HG02885 (cell line): ENCODE measurements at regions not wholly inside any gene's neighbourhood (a gene's known extent, or its start where the extent isn't known, plus 50 kb on each side); places are given as distances from the start of the nearest gene placed in this dataset.
"Not testable (repeated sequence)": the region's sequence is repeated elsewhere in the genome, so short reads cannot be mapped to it uniquely, and the experiment has no call there.

Source experiments
- ATAC-seq: cut with Tn5 transposase; IDR thresholded peaks from one replicate; pipeline ENCODE4 v1.9.1; 2021; ENCODE audit warnings: mild to moderate bottlenecking; ENCODE audit not compliant: unreplicated experiment, poor library complexity

- ATAC-seq = no peak
These were observed 51.2 kb upstream of the RDX start for GRCh38 chr11:110347660-110348059.

GRCh38 chr11:110349138-110349996 lies 53.0 kb upstream of the RDX start:
- peak; percentile 88 for ATAC-seq

DNA sequence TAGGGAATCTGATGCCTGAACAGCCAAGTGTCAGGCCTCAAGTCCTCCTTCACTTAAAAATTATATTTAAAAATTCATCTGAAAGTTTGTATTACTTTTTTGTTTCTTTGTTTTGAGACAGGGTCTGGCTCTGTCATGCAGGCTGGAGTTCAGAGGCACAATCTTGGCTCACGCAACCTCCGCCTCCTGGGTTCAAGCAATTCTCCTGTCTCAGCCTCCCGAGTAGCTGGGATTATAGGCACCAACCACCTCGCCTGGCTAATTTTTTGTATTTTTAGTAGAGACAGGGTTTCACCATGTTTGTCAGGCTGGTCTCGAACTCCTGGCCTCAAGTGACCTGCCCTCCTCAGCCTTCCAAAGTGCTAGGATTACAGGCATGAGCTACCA lies 53.6 kb upstream of the RDX start:
- not testable (repeated sequence) for ATAC-seq

DNA sequence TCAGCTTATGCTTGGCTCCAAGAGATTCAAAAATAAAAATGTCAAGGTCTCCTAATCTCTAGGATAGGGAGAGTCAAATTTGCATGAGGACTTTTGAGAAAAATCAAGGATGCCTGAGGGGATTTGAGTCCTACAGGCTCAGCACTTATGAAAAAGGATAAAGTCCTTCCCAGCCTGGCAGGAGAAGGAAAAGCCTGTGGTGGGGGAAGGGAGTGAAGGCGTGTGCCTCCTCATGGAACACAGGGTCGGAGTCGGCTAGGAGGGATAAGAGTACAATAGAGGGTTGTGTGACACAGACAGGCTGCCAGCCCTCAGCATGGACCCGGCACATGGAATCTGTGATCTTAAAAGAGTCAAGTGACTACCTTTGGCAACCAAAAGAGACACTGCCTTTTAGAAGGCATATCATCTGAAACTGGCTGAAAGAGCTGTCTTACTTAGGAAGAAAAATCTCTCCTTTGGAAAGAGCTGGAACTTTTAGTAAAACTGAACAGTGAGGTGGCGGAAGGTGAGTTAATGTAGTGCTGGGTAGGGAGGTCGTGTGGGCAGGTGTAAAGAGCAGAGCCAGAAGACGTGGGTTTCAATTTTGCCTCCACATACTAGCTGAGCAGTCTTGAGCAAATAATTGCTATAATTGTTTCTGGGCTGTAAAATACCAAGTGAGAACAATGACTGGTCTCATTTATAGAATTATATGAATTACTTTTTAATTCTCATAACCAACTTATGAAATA lies 58.8 kb upstream of the RDX start:
- no peak for ATAC-seq

GRCh38 chr11:110356762-110357671 lies 60.6 kb upstream of the RDX start:
- no peak for ATAC-seq

GRCh38 chr11:110358336-110358735 lies 61.9 kb upstream of the RDX start:
- no peak for ATAC-seq

DNA sequence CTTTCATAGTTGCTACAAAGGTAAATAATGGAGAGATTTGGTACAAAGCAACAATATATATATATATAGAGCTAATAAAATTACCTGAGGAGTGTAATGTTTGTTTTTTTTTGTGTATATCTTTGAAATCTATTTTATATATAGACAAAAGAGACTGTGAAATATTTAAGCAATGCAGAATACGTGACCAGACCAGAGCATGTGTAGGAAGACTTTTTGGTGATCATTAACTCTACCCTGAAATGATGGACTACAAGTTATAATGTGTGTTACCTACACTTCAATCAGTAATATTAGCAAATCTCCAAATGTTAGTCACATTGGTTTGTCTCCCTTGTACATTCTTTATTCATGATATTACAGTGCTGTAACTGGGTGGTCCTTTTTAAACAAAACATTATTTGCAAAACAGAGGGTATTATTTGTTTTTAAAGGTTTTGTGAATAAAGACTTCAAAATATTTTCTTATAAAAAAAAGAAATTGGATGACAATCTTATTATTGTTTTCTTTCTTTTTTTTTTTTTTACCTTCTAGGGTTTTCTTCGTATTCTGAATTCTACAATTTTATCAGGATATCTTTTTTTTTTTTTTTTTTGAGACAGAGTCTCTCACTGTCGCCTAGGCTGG lies 64.5 kb upstream of the RDX start:
- not testable (repeated sequence) for ATAC-seq

DNA sequence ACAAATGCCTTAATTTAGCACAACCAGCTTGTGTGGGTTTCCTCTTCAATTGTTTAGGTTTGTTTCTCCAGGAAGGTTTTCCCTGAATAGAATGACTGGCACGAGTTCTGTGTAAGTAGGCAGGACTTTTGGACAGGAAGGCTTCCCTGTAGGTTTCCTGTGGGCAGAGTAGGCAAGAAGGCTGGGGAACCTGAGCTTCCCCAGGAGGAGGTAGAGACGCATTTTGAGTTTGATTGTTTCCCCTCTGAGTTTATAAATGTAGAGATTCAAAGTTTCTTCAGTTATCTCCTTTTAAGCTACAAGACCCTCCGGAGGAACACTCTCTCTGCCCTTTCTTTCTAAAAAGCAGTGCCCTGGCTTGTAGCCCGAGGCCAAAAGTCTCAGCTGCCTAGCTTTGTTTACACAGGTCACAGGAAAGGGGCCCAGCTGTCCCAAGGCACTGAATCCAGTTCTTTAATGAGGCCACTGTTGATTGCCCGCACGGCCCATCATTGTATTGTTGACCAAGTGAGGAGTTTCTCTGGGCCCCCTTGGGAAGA lies 66.6 kb upstream of the RDX start:
- ATAC-seq = no peak

DNA sequence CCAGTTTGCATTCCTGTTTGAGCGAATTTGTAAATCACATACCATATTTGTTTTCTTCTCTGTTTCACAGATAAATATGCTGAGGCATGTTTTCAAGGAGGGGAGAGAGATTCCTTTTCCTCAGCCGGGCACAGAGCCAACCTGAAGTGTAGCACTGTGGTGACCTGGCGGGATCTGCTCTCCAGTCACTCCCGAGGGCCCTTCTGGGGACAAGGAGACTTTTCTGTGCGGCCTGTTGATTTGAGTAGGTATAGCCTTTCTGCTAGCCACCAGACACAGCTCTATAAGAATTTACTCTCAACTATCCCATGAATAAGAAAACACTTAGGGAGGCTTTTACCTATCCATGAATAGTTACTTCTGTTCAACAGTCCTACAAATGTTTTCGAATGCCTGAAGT lies 63.5 kb upstream of the FDX1 start:
- no peak for ATAC-seq

GRCh38 chr11:110367571-110367970 lies 62.2 kb upstream of the FDX1 start:
- ATAC-seq = no peak

DNA sequence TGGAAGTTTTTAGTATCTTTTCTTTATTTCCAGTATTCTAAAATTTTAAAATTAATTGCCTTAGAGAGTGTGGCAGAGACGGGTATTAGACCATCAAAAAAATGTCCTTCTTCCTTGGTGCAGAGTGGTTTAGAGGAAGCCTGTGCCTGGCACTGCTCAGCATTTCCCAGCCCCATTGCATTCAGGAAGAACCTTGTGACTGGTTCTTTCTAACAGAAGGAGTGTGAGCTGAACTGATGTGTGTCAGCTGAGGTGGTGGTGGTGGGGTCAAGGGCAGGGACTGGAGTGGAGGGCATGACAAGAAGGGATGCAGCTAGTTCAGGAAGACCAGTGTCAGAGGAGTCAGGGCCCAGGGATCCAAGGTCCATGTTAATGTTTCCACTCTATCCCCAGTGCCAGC lies 58.7 kb upstream of the FDX1 start:
- no peak for ATAC-seq

GRCh38 chr11:110373051-110373702 lies 56.6 kb upstream of the FDX1 start:
- ATAC-seq = peak; percentile 91

GRCh38 chr11:110374921-110375320 lies 54.8 kb upstream of the FDX1 start:
- ATAC-seq = no peak

GRCh38 chr11:110375351-110375750 lies 54.4 kb upstream of the FDX1 start:
- ATAC-seq = no peak

DNA sequence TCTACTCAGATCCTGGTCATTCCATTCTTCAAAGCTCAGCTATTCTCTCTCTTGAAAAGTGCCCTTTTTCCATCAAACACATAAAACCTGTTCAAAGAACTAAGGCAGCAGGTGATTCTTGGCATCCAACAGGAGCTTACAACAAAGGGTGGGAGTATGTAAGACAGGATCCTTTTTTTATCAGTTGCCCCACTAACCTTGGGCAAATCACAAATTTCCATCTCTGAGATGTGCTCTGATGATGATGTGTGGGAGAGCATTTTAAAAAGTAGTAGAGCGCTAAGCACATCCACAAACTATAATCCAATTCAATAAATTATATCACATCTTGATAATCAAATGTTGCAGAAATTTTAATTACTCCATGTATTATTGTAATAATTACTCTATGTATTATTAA lies 53.7 kb upstream of the FDX1 start:
- no peak for ATAC-seq

GRCh38 chr11:110376711-110377324 lies 52.9 kb upstream of the FDX1 start:
- ATAC-seq = peak; percentile 24

GRCh38 chr11:110377434-110377833 lies 52.3 kb upstream of the FDX1 start:
- ATAC-seq = no peak

- ATAC-seq = no peak
These were observed 50.5 kb upstream of the FDX1 start for GRCh38 chr11:110379261-110379660.

- ATAC-seq = no peak
These were observed 49.8 kb upstream of the FDX1 start for GRCh38 chr11:110379936-110380335.
